ENCODE measurements at regions not wholly inside any gene's neighbourhood (a gene's known extent, or its start where the extent isn't known, plus 50 kb on each side); places are given as distances from the start of the nearest gene placed in this dataset.

- Histone ChIP-seq H4K20me1 (ENCODE audit: insufficient read depth) (no peaks in the 10 kb centered on the region), H3K4me2 (ENCODE audit: low read length) (no peak overlapping the region), H3K27ac (ENCODE audit: low read depth, low read length) (no peak overlapping the region), H3K9me2 (ENCODE audit: insufficient read depth) (no peaks in the 10 kb centered on the region), H2AFZ (ENCODE audit: low read depth, low read length, poor library complexity, severe bottlenecking) (no peak overlapping the region), H3K27me3 (ENCODE audit: insufficient read depth, low read length) (no peaks in the 10 kb centered on the region), H3K4me3 (replicated peaks in 1 of 2; ENCODE audit: low read depth in 1 of 2, low read length in 2 of 2) (no peak overlapping the region), H3K36me3 (ENCODE audit: control insufficient read depth in 1 of 2, insufficient read depth in 2 of 2, low read length in 2 of 2) (no peaks in the 10 kb centered on the region), H3K79me2 (ENCODE audit: insufficient read depth, low read length) (no peaks in the 10 kb centered on the region), H3K4me1 (ENCODE audit: control insufficient read depth in 1 of 2, insufficient read depth in 2 of 2, low read length in 2 of 2) (peaks cover 0 to 14% of the 10 kb centered on the region in 2 experiments; a peak in 1 of 4 replicates), H3K9ac (ENCODE audit: low read length) (no peak overlapping the region), H3K9me3 (ENCODE audit: control insufficient read depth in 1 of 2, insufficient read depth in 1 of 2, low read depth in 1 of 2, low read length in 2 of 2) (no peaks in the 10 kb centered on the region)
- ATAC-seq (no peak), DNase-seq (ENCODE audit: low read depth, low spot score) (no peak)
- ChIA-PET POLR2A (no interaction called here), RAD21 (ENCODE audit: low non-redundant PET in 1 of 2, low total read pairs in 2 of 2, uncharacterized antibody in 2 of 2, unreplicated experiment in 2 of 2) (no interaction called here), CTCF (no interaction called here)
- TF ChIP-seq EGR1 (IDR thresholded peaks at IDR 0.05; ENCODE audit: low read depth) (no peak), ZFX (IDR thresholded peaks at IDR 0.05) (no peak), SP1 (IDR thresholded peaks at IDR 0.05; ENCODE audit: low read depth) (0 out of 2 replicates have a peak, but pooled peaks have one; percentile 20)
- no TSS peak for BruUV-seq (replicated peaks)
- intact Hi-C loops (cut with micrococcal nuclease) = no loop called here
These were observed 60.4 kb upstream of the TNFSF4 start for GRCh38 chr1:173267453-173267945.

GRCh38 chr1:173268261-173268660 lies 61.1 kb upstream of the TNFSF4 start:
- ChIA-PET RAD21 (ENCODE audit: low non-redundant PET in 1 of 2, low total read pairs in 2 of 2, uncharacterized antibody in 2 of 2, unreplicated experiment in 2 of 2) (no interaction called here), CTCF (no interaction called here), POLR2A (no interaction called here)
- Histone ChIP-seq H3K36me3 (ENCODE audit: control insufficient read depth in 1 of 2, insufficient read depth in 2 of 2, low read length in 2 of 2) (no peaks in the 10 kb centered on the region), H3K4me1 (ENCODE audit: control insufficient read depth in 1 of 2, insufficient read depth in 2 of 2, low read length in 2 of 2) (peaks cover 0 to 14% of the 10 kb centered on the region in 2 experiments; a peak in 1 of 4 replicates), H3K9me3 (ENCODE audit: control insufficient read depth in 1 of 2, insufficient read depth in 1 of 2, low read depth in 1 of 2, low read length in 2 of 2) (no peaks in the 10 kb centered on the region), H3K9ac (ENCODE audit: low read length) (no peak overlapping the region), H2AFZ (ENCODE audit: low read depth, low read length, poor library complexity, severe bottlenecking) (no peak overlapping the region), H3K27ac (ENCODE audit: low read depth, low read length) (no peak overlapping the region), H3K9me2 (ENCODE audit: insufficient read depth) (no peaks in the 10 kb centered on the region), H3K27me3 (ENCODE audit: insufficient read depth, low read length) (no peaks in the 10 kb centered on the region), H3K79me2 (ENCODE audit: insufficient read depth, low read length) (no peaks in the 10 kb centered on the region), H3K4me3 (replicated peaks in 1 of 2; ENCODE audit: low read depth in 1 of 2, low read length in 2 of 2) (no peak overlapping the region), H3K4me2 (ENCODE audit: low read length) (no peak overlapping the region), H4K20me1 (ENCODE audit: insufficient read depth) (no peaks in the 10 kb centered on the region)
- TF ChIP-seq ATF3 (IDR thresholded peaks at IDR 0.05) (no peak), POLR2AphosphoS5 (IDR thresholded peaks at IDR 0.05; ENCODE audit: low read depth, low read length) (no peak), FOSL1 (IDR thresholded peaks at IDR 0.05; ENCODE audit: low read depth) (no peak), POLR2A (IDR thresholded peaks at IDR 0.05; ENCODE audit: borderline replicate concordance, extremely low read depth, insufficient read depth, insufficient read length) (no peak), CEBPB (IDR thresholded peaks at IDR 0.05; ENCODE audit: low read depth) (no peak), CBX3 (IDR thresholded peaks at IDR 0.05; ENCODE audit: low read depth) (no peak), EZH2phosphoT487 (IDR thresholded peaks at IDR 0.05; ENCODE audit: borderline replicate concordance) (no peak), RAD21 (IDR thresholded peaks at IDR 0.05; ENCODE audit: low read depth) (no peak), REST (IDR thresholded peaks at IDR 0.05; ENCODE audit: low read depth) (no peak)
- intact Hi-C loops (cut with micrococcal nuclease) = no loop called here
- DNase-seq (ENCODE audit: low read depth, low spot score) (no peak), ATAC-seq (no peak)
- BruUV-seq (replicated peaks) = no TSS peak
